LHCN-M2 (cell line): ENCODE measurements at regions not wholly inside any gene's neighbourhood (a gene's known extent, or its start where the extent isn't known, plus 50 kb on each side); places are given as distances from the start of the nearest gene placed in this dataset.

ENCODE experiments used
- DNase-seq: peaks from one replicate; pipeline ENCODE4 v3.0.0-alpha.2; 2012; ENCODE audit warnings: low read depth

GRCh38 chr11:20250644-20251247, 90.5 kb upstream of the DBX1 start:
- no peak for DNase-seq

- peak; percentile 1 for DNase-seq
These were observed 89.5 kb upstream of the DBX1 start for GRCh38 chr11:20249796-20250195.

GRCh38 chr11:20249378-20249777, 89.1 kb upstream of the DBX1 start:
- no peak for DNase-seq

GRCh38 chr11:20248871-20249270, 88.6 kb upstream of the DBX1 start:
- no peak for DNase-seq

- no peak for DNase-seq
These were observed 88.0 kb upstream of the DBX1 start for GRCh38 chr11:20248121-20248772.

GRCh38 chr11:20247591-20248007, 87.3 kb upstream of the DBX1 start:
- no peak for DNase-seq

- no peak for DNase-seq
These were observed 83.7 kb upstream of the DBX1 start for GRCh38 chr11:20243974-20244373.

- DNase-seq: no peak
These were observed 78.4 kb upstream of the DBX1 start for GRCh38 chr11:20238712-20239111.

- no peak for DNase-seq
These were observed 74.9 kb upstream of the DBX1 start for GRCh38 chr11:20235164-20235563.

GRCh38 chr11:20227631-20228030, 67.4 kb upstream of the DBX1 start:
- no peak for DNase-seq

GRCh38 chr11:20226933-20227332, 66.7 kb upstream of the DBX1 start:
- peak; percentile 33 for DNase-seq

- DNase-seq: no peak
These were observed 61.3 kb upstream of the DBX1 start for GRCh38 chr11:20221566-20221965.

- no peak for DNase-seq
These were observed 53.5 kb upstream of the DBX1 start for GRCh38 chr11:20213790-20214189.

GRCh38 chr11:20211691-20212090, 51.4 kb upstream of the DBX1 start:
- DNase-seq: no peak
